ENCODE measurements at regions not wholly inside any gene's neighbourhood (a gene's known extent, or its start where the extent isn't known, plus 50 kb on each side); places are given as distances from the start of the nearest gene placed in this dataset.

GRCh38 chr6:5946701-5947100, 60.0 kb downstream of the NRN1 start:
- no peak for DNase-seq

- DNase-seq: no peak
Observed at GRCh38 chr6:5946181-5946580, 60.5 kb downstream of the NRN1 start.

GRCh38 chr6:5943591-5943990, 63.1 kb downstream of the NRN1 start:
- DNase-seq: no peak

GRCh38 chr6:5942591-5942990, 64.1 kb downstream of the NRN1 start:
- DNase-seq: no peak

GRCh38 chr6:5941188-5941587, 65.5 kb downstream of the NRN1 start:
- DNase-seq: no peak

- no peak for DNase-seq
Observed at GRCh38 chr6:5938934-5939333, 67.8 kb downstream of the NRN1 start.

- no peak for DNase-seq
Observed at GRCh38 chr6:5937936-5938706, 68.6 kb downstream of the NRN1 start.

- no peak for DNase-seq
Observed at GRCh38 chr6:5937169-5937909, 69.4 kb downstream of the NRN1 start.

GRCh38 chr6:5936631-5937030, 70.1 kb downstream of the NRN1 start:
- no peak for DNase-seq

- DNase-seq: no peak
Observed at GRCh38 chr6:5936140-5936539, 70.6 kb downstream of the NRN1 start.

- no peak for DNase-seq
Observed at GRCh38 chr6:5930968-5931367, 75.8 kb downstream of the NRN1 start.

- DNase-seq: no peak
Observed at GRCh38 chr6:5930143-5930770, 76.5 kb downstream of the NRN1 start.

- no peak for DNase-seq
Observed at GRCh38 chr6:5923840-5924239, 82.9 kb downstream of the NRN1 start.

- no peak for DNase-seq
Observed at GRCh38 chr6:5922230-5922629, 84.5 kb downstream of the NRN1 start.

GRCh38 chr6:5909721-5910120, 97.0 kb downstream of the NRN1 start:
- DNase-seq: no peak

GRCh38 chr6:5906842-5907241, 99.9 kb downstream of the NRN1 start:
- no peak for DNase-seq

GRCh38 chr6:5906340-5906670, 100.4 kb downstream of the NRN1 start:
- no peak for DNase-seq

- DNase-seq: no peak
Observed at GRCh38 chr6:5905431-5906339, 101.0 kb downstream of the NRN1 start.

- no peak for DNase-seq
Observed at GRCh38 chr6:5904532-5904931, 102.2 kb downstream of the NRN1 start.

- DNase-seq: no peak
Observed at GRCh38 chr6:5899216-5900045, 107.3 kb downstream of the NRN1 start.

GRCh38 chr6:5898563-5898962, 108.2 kb downstream of the NRN1 start:
- DNase-seq: no peak

GRCh38 chr6:5898102-5898501, 108.6 kb downstream of the NRN1 start:
- no peak for DNase-seq
